ENCODE measurements at regions not wholly inside any gene's neighbourhood (a gene's known extent, or its start where the extent isn't known, plus 50 kb on each side); places are given as distances from the start of the nearest gene placed in this dataset.

DNA sequence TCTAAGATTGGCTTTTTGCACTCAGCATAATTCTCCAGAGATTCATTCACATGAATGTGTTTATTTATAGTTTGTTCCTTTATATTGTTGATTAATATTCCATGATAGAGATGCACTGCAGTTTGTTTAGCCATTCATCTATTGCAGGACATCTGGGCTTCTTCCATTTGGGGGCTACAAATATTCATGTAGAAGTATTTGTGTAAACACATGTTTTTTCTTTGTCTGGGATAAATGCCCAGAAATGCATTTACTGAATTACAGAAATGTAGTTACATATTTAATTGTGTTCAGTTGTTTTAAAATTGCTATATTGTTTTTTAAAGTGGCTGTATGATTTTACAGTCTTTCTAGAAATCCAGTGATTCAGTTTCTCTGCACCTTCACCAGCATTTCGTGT lies 635.0 kb downstream of the ZIC1 start:
- TF ChIP-seq RFX5 (IDR thresholded peaks at IDR 0.05) (no peak), POLR2A (IDR thresholded peaks at IDR 0.05; ENCODE audit: low read length) (no peak), CHD2 (IDR thresholded peaks at IDR 0.05; ENCODE audit: low read length, partially characterized antibody) (no peak), EP300 (IDR thresholded peaks at IDR 0.05) (no peak), ZSCAN20 (CRISPR knock-in tag; IDR thresholded peaks at IDR 0.05) (no peak), SMC3 (IDR thresholded peaks at IDR 0.05) (no peak), MAFK (IDR thresholded peaks at IDR 0.05; ENCODE audit: partially characterized antibody) (no peak), KDM1A (IDR thresholded peaks at IDR 0.05; ENCODE audit: low read depth) (no peak), ZNF302 (CRISPR knock-in tag; IDR thresholded peaks at IDR 0.05) (no peak)
- TF ChIP-seq, protein P1, sequence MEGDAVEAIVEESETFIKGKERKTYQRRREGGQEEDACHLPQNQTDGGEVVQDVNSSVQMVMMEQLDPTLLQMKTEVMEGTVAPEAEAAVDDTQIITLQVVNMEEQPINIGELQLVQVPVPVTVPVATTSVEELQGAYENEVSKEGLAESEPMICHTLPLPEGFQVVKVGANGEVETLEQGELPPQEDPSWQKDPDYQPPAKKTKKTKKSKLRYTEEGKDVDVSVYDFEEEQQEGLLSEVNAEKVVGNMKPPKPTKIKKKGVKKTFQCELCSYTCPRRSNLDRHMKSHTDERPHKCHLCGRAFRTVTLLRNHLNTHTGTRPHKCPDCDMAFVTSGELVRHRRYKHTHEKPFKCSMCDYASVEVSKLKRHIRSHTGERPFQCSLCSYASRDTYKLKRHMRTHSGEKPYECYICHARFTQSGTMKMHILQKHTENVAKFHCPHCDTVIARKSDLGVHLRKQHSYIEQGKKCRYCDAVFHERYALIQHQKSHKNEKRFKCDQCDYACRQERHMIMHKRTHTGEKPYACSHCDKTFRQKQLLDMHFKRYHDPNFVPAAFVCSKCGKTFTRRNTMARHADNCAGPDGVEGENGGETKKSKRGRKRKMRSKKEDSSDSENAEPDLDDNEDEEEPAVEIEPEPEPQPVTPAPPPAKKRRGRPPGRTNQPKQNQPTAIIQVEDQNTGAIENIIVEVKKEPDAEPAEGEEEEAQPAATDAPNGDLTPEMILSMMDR (IDR thresholded peaks at IDR 0.05), result no peak
- TF ChIP-seq, protein P2, sequence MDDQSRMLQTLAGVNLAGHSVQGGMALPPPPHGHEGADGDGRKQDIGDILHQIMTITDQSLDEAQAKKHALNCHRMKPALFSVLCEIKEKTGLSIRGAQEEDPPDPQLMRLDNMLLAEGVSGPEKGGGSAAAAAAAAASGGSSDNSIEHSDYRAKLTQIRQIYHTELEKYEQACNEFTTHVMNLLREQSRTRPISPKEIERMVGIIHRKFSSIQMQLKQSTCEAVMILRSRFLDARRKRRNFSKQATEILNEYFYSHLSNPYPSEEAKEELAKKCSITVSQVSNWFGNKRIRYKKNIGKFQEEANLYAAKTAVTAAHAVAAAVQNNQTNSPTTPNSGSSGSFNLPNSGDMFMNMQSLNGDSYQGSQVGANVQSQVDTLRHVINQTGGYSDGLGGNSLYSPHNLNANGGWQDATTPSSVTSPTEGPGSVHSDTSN (IDR thresholded peaks at IDR 0.05), result no peak
- TF ChIP-seq, protein P3, sequence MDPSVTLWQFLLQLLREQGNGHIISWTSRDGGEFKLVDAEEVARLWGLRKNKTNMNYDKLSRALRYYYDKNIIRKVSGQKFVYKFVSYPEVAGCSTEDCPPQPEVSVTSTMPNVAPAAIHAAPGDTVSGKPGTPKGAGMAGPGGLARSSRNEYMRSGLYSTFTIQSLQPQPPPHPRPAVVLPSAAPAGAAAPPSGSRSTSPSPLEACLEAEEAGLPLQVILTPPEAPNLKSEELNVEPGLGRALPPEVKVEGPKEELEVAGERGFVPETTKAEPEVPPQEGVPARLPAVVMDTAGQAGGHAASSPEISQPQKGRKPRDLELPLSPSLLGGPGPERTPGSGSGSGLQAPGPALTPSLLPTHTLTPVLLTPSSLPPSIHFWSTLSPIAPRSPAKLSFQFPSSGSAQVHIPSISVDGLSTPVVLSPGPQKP (IDR thresholded peaks at IDR 0.05; ENCODE audit: low read depth, low read length), result no peak
- TF ChIP-seq, protein P4, sequence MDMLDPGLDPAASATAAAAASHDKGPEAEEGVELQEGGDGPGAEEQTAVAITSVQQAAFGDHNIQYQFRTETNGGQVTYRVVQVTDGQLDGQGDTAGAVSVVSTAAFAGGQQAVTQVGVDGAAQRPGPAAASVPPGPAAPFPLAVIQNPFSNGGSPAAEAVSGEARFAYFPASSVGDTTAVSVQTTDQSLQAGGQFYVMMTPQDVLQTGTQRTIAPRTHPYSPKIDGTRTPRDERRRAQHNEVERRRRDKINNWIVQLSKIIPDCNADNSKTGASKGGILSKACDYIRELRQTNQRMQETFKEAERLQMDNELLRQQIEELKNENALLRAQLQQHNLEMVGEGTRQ (IDR thresholded peaks at IDR 0.05), result no peak
